Activated CD8-positive, alpha-beta memory T cell treated with anti-CD3 and anti-CD28 coated beads, Interleukin-2, amount 50 U/mL, for 48 hours (primary cell): ENCODE measurements at regions not wholly inside any gene's neighbourhood (a gene's known extent, or its start where the extent isn't known, plus 50 kb on each side); places are given as distances from the start of the nearest gene placed in this dataset.
"Not testable (repeated sequence)": the region's sequence is repeated elsewhere in the genome, so short reads cannot be mapped to it uniquely, and the experiment has no call there.

Source experiments
- DNase-seq: peaks from one replicate; pipeline ENCODE4 v3.0.0-alpha.2; 2020

DNA sequence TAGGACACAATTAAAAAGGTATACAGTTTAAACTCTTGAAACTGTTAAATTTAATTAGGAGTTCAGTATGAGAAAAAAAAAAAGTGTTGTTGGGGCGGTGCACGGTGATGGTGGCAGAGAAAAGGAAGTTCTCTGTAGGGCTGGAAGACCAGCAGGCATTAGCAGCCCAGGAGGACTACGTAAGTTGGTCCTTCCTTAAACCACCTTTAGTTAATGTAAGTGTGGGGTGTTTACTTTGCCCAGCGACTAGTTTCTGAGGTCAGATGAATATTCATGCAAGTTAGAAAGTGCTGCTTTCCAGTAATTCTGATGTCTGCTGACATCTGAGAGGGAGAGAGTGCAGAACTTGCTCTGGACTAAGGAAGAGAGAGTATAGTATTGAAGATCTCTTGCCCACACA is 54.9 kb downstream of the NKX2-1 start:
- DNase-seq, result no peak

DNA sequence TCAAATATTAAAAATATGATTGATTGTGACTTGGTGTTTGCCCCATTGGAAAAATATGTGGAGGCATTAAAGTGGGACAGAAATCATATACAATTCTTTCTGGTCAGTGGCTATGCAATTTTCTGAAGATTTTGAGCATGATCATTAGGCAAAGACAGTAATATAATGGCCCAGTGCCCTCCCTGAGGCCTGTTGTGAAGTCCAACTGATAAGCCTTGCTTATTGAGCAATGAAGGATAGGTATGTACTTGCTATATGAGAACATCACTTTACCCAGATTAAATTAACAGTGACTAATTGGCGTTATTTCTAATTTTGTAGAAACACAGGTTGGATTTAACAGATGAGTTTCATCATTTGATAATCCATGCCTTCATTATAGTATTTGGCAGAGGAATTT is 57.1 kb downstream of the NKX2-1 start:
- DNase-seq, result no peak

DNA sequence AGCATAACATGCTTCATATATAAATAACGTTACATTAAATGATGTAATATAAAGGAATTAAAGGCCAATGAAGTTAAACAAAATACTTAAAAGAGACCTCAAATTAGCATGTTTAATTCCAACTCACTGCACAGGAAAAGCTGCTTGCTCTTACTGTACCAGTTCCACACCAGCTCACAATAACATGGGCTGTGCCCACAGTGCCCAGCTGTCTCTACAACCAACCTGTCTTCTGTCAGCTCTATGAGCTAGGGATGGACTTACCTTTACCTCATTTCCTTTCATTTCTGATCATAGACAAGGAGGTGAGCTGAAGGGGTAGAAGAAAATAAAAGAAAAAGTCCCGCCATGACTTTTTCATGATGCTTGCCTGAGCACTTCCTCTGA is 64.8 kb downstream of the NKX2-1 start:
- no peak for DNase-seq

DNA sequence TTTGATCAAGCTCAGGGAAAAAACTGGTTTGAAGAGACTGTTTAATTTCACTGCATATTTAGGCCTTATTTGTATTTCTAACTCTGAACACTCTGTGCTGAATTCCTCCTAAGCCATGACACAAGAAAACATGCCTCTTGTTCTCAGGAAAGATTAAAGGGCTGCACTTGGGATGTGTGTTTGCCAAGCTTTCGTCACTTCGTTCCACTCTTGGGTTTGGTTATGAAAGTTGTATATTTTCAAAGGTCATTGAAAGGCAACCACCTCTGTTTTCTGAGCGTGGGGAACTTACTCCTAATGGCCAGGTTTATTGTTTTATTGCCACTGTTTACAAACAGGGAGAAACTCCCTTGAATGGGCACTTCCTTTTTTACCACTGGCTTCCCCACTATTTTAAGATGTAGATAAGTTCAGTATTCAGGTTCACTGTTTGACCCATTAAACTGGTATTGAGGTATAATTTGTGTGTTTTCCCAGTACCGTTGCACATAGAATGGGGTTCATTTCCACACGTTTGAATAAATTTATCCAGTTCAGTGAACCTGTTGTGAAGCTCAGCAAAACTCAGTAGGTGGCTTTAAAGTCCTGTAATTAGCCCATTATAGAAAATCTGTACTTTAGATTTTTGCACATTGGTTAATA is 65.3 kb downstream of the NKX2-1 start:
- DNase-seq, result no peak

DNA sequence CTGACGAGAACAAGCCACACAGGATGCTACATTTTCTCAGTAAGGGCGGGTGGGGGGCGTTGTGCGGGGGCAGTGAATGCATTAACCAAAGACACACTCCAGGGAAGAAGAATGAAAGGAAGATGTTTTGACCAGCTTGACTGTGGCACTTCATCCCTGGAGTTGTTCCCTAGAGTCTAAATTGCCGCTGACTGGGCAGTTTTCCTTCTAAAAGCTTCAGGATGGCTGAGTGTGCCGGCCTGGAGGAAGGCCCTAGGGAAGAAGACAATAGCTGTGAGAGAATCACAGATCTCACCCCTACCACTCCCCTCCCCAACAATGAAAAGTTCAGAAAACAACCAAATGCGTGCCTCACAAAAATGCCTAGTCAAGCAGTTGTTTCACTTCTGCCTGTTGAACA is 67.2 kb downstream of the NKX2-1 start:
- DNase-seq, result no peak

DNA sequence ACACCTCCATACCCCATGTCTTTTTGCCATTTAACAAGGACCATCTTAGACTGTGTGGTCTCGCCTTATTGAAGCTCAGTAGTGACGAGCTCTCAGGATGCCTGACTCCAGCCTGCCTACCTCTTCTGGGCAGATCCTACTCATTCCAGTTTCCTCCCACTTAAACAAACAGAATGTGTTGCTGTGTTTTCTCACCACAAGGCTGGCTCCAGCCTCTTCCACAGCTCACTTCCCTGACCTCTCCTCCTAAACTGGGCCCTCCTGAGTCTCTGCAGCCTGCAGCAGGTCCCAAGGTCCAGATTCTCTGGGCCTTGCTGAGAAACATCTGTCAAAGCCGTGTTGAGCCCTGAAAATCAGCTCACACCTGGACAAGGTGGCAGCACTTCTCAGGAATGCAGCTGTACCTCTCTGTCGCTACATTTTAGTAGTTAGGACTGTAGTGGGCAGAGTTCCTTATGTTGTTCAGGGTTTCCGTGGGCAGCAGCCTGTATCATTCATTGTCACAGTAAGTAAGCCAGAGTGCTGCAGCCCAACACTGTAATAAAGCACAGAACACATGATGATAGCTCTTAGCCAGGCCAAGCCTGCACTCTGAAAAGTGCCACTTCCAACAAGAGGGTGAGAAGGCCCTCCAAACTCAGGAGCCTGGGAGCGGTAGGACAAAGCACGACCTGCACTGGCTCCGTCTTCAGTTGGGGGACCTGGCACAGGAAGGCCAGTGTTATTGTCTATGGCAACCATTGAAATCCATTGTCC is 68.5 kb downstream of the NKX2-1 start:
- no peak for DNase-seq

DNA sequence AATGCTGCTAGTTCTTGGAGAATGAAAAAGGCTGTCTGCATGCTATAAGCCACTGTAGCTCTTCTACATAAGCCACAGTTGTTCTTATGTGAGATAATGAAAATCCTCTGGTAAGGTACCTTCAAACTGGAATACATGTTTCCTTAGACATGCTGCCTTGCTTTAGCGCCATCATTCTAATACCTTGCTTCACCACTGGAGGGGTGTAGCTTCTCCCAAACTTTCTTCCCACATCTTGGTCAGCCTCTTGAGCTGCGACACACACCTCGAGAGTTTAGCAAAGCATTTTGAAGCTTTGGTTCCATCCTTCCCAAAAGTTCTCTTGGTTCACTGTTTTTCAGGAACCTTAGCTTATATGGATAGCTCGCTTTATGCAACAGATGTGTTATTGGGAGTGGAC is 69.5 kb downstream of the NKX2-1 start:
- DNase-seq, result no peak

DNA sequence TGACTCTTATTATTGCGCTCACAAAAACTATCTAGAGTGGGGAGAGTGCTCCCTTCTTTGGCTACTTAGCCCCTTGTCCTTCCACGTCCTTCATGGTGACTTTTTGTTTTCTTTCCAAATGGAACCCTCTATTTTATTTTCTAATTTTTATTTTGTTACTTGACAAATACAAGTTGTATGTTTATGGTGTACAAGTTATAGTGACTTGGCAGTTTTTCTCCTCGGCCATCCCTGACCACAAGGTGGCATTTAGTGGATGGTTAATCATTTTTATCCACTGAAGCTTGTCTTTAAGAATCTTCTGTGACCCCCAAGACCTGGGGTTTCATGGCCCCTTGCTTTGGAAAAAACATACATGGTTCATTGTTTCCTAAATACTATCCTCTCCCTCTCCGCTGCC is 70.1 kb downstream of the NKX2-1 start:
- no peak for DNase-seq

DNA sequence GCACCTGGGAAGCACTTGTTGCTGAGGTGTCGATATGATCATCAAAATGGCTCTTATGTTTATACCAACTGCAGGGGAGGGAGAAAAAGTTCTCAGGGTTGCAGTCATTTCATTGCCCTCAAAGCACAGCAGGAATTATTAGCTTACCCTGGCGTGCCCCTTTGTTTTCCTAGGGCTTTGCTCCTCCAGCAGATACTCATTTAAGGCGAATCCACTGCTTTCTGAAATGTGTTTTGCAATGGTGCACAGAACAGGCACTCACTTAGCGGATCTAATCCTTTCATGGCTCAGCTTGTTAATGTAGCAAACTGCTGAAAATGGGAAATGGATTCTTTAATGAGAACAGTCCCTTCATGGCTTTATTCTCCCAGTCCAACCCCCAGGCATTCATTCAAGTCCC is 76.7 kb downstream of the NKX2-1 start:
- DNase-seq, result no peak

DNA sequence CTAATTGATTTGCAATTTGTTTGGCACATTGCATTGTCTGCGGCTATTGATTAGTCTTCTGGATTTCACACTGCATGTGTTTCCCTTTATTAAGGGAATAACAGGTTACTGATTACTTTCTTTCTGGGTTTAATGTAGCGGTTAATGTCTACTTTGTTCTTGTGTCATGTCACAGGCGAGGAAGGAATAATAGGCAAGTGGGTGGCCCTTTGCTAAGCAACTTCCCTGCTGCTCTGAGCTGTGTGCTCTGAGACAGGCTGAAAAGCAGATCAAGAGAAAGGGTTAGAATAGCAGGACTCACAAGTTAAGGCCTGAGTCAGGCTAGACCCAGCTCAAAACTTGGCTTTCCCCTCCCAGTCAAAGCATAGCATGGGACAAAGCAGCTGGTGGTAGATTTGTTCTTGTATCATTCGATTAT is 77.2 kb downstream of the NKX2-1 start:
- no peak for DNase-seq

DNA sequence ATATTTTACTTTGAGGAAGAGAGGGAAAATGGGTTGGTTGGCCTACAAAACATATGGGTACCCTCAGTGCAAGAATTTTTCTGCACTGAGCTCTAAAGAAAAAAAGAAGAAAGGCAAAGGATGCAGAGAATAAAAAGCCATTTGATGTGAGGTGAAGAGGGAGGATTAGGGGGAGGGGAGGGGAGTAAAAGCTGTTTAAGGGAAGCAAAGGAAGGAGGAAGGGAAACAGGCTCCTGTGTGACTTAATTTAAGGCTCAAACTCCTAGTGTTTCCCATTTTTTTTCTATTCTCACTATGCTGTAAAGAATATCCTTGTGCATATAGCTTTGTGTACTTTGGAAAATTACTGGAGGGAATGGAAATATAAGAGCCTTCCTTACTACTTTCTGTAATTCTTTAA is 78.7 kb downstream of the NKX2-1 start:
- no peak for DNase-seq

DNA sequence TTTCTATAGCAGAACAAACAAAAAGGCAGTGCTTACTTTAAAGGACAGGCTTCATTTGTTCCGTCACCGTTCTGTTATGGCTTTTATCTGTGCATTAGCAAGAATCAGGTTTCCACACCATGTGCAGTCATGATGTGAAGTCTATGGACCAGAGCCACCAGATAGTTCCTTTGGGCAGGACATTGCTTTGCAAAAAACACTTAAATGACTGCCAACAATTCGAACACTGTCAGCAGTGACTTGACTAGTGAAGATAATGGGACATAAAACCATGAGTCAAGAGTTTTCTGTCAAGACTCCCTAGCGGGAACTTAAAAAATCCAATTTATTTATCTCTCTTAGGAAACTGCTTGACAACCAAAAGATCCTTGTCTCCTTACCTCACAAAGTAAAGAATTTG is 80.3 kb downstream of the NKX2-1 start:
- no peak for DNase-seq

DNA sequence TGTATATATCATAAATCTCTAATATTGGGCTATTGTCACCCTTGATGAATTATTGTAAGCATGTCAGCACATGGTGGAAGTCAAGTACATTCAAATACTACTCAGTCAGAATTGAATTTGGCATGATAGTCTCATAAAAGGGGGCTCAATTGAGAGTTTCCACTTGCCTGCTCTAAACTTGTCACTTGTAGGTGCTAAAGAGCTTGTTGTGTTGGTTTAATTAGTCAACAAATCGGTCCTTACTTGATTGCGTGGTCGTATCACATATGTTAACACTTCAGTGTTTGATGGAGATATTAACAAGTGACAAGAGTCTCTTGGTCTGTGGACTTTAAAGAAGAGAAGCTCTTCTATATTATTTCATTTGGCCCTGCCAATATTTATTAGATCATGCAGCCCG is 81.1 kb downstream of the NKX2-1 start:
- DNase-seq, result no peak

DNA sequence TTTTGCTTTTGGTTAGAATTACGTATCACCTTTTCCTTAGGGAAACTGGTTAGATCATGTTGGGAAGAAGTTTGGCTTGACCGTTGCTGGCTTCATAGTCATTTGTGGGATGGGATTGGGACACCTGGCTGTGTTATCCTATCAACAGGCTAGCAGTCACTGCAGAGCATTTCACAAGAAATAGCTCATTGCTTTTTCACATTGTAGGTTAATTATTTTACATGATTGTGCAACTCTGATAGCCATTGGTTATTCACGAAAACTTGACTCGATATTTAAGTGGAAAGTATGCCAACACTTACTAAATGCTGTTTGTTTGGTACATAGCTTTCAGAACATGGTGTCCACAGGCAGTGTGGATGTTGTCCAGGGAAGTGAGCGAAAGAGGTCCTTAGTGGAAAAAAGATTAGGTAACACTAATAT is 89.4 kb downstream of the NKX2-1 start:
- DNase-seq, result no peak

DNA sequence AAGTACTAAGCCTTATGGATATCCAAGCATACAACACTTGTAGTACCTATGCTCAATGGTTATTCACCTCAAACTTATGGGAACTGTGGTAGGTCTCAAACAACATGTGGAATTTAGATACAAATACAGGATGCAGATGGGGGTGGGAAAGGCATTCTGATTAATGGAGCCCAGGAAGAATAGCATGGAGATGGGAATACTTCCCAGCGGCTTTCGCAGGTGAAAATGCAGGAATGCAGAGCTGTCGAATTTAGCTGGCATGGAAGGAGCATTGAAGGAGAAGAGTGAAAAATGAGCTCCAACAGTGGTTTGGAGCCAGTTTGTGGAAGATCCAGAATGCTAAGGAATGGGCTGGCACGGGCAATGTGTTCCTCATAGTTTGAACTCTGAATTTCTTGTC is 89.9 kb downstream of the NKX2-1 start:
- DNase-seq, result no peak

DNA sequence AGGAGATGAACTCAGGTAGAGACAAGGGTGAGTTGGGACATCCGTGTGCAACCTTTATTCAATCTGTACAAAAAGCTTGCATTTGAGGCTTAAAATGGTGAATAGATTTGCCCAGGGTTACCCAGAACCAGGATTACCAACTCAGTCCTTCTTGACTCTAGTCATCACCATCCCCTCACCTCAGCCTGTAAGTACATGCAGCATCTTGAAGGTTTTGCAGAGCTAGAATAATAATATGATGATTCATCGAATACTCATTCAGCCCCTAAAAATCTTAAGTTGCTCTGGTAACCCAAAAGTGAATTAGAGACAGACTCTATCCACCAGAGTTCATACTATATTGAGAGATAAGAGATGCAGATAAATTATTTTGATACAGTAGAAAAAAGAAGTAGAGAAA is 90.3 kb downstream of the NKX2-1 start:
- no peak for DNase-seq

DNA sequence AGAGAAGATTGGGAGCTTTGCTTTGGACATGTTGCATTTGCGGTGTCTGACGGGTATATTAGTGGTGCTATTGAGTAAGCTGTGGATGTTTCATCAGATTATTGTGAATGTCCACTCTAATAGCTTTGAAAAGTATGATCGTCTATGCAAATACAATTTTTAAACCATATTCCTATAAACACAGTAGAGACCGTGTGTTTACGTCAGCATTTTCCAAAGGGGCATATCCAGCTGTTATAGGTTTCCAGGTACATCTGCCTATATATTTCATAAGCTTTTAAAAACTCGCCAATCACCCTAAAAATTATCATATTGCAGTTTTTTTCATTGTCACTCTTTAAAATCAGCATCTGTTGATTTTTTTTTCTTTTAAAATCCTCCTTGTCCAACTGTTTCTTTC is 91.7 kb downstream of the NKX2-1 start:
- no peak for DNase-seq

DNA sequence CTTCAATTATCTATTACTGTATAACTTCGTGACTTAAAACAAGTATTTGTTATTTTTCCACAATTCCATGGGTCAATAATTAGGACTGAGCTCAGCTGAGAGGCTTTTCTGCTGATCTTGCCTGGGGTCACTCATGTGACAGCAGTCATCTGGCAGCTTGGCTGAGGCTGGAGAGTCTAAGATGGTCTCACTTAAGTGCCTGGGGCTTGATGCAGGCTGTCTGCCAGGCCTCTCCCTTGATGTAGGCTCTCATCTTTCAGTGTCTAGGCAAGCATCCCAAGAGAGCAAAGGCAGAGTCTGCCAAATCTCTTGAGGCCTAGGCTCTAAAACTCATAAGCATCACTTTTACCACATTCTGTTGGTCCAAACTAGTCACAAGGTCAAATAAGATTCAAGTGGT is 93.2 kb downstream of the NKX2-1 start:
- DNase-seq, result no peak

DNA sequence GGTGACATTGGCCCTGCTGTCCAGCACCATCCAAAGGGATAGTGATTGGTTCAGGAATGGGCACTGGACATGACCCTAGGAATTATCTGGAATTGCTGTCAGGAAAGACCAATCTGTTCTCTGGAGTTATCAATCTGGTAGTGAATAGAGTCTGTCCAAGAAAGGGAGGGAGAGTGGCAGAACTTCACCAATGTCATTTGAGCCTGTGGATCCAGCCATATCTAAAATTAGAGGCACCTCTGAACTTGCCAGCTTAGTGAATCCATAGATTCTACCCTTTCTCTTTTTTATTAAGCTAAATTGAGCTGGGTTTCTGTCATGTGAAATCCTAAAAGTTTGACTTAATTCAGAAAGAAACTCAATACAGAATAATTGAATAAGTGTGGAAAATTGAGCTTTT is 93.9 kb downstream of the NKX2-1 start:
- DNase-seq, result no peak

DNA sequence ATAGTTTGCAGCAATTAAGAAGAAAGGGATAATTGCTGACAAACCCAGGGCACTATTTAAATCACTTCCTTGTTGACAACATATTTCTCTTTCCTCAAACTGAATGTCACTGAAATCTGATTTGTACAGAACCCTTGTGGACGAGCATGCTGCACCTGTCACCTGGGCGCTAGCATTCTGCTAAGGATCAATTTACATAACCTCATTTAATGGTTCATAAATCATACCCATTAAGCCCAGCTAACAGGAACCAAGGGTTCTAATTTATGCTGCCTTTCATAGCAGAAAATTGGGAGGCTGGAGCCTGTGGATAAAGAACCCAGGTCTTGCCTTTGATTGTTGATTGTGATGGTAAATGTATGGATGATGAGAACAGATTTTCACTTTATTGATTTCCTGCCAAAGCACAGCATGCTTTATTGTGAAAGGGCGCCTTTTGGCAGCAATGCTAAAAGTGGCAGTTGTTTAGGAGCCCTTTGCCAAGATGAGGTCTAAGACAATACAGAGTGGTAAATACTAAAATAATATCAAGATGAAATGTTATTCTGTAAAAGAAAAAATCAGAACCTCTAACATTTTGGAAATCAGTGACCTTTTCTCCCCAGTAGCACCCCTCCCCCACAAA is 95.4 kb downstream of the NKX2-1 start:
- no peak for DNase-seq

DNA sequence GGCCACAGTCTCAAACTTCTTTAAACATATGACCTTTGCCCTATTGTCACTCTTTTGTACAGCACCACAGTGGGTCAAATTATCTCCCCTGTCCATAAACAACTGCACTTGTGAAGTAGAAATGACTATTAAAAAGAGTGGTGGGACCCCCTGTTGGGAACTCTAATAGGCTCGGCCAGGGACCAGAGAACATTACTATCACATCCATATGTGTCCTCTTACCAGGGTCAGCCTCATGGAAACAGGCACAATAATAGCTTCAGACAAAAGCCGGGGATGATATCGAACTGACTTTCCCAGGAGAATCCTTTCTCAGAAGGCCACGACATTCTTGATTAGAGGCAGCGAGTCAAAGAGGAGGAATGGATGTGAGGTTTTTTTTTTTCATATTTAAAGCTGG is 96.6 kb downstream of the NKX2-1 start:
- DNase-seq, result no peak

DNA sequence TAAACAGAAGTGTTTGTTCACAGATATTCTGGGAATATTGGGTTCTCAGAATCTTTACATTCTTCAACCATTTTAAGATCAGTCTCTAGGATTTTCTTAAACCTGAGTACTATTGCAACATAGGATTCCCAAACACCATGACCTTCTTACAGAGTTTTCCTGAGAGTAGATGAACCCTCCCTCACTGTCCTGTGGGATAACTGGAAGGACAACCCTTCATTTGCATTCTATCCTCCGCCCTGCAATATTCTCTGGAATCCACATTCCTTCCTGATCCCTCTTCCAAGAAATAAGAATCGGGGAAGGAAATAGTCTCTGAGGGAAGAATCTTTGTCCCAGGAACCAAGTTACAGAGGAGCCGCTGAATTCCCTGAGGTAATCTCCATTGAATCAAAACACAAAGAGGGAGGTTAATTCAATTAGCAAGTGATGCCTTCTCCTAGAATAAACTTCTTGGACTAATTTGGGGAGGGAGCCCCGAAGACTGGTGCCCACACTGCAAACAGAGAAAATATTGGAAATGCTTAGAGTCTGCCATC is 99.8 kb upstream of the MBIP start:
- no peak for DNase-seq

DNA sequence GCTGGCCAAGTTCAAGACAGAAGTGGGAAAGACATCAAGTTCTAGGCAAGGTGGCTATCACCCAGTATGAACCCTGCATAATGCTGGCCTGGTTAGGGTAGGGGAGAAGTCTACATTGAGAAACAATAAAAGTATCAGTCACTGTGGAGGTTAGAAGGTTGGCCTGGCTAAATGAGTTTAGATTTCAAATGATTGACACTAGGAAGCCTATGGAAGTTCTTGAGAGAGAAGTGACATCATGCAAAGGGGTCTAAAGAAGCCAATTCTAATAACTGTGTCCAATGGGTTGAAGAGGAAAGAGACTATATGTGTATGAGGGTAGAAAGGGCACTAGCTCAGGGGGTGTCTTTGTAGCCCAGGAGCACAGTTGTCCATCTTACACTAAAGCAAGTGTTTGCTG is 98.5 kb upstream of the MBIP start:
- DNase-seq, result no peak

DNA sequence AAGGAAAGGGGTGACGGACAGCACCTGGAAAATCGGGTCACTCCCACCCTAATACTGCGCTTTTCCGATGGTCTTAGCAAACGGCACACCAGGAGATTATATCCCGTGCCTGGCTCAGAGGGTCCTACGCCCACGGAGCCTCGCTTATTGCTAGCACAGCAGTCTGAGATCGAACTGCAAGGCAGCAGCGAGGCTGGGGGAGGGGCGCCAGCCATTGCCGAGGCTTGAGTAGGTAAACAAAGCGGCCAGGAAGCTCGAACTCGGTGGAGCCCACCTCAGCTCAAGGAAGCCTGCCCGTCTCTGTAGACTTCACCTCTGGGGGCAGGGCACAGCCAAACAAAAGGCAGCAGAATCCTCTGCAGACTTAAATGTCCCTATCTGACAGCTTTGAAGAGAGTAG is 91.5 kb upstream of the MBIP start:
- not testable (repeated sequence) for DNase-seq
